ENCODE measurements at regions not wholly inside any gene's neighbourhood (a gene's known extent, or its start where the extent isn't known, plus 50 kb on each side); places are given as distances from the start of the nearest gene placed in this dataset.

- H3K4me3 ChIP-seq (ENCODE audit: low read depth, low read length) = no peak overlapping the region
- DNase-seq (ENCODE audit: low read depth) = no peak
- no peak for TF ChIP-seq CTCF (IDR thresholded peaks at IDR 0.05; ENCODE audit: insufficient read depth, low read depth, low read length, missing control alignments)
Measured at GRCh38 chr2:198973785-198974184, 484.0 kb downstream of the SATB2 start.

GRCh38 chr2:198973181-198973580, 484.6 kb downstream of the SATB2 start:
- peak; percentile 8 for DNase-seq (ENCODE audit: low read depth)
- H3K4me3 ChIP-seq (ENCODE audit: low read depth, low read length) = no peak overlapping the region
- no peak for TF ChIP-seq CTCF (IDR thresholded peaks at IDR 0.05; ENCODE audit: insufficient read depth, low read depth, low read length, missing control alignments)

- no peak for DNase-seq (ENCODE audit: low read depth)
- H3K4me3 ChIP-seq (ENCODE audit: low read depth, low read length) = no peak overlapping the region
- TF ChIP-seq CTCF (IDR thresholded peaks at IDR 0.05; ENCODE audit: insufficient read depth, low read depth, low read length, missing control alignments) = no peak
Measured at GRCh38 chr2:198968545-198968944, 489.2 kb downstream of the SATB2 start.

GRCh38 chr2:198966269-198966668, 491.5 kb downstream of the SATB2 start:
- no peak for DNase-seq (ENCODE audit: low read depth)
- no peak for TF ChIP-seq CTCF (IDR thresholded peaks at IDR 0.05; ENCODE audit: insufficient read depth, low read depth, low read length, missing control alignments)
- H3K4me3 ChIP-seq (ENCODE audit: low read depth, low read length) = no peak overlapping the region

GRCh38 chr2:198961547-198961946, 496.2 kb downstream of the SATB2 start:
- no peak overlapping the region for H3K4me3 ChIP-seq (ENCODE audit: low read depth, low read length)
- DNase-seq (ENCODE audit: low read depth) = no peak
- TF ChIP-seq CTCF (IDR thresholded peaks at IDR 0.05; ENCODE audit: insufficient read depth, low read depth, low read length, missing control alignments) = no peak

GRCh38 chr2:198957181-198957580, 500.6 kb downstream of the SATB2 start:
- DNase-seq (ENCODE audit: low read depth) = no peak
- no peak overlapping the region for H3K4me3 ChIP-seq (ENCODE audit: low read depth, low read length)
- no peak for TF ChIP-seq CTCF (IDR thresholded peaks at IDR 0.05; ENCODE audit: insufficient read depth, low read depth, low read length, missing control alignments)

- no peak for TF ChIP-seq CTCF (IDR thresholded peaks at IDR 0.05; ENCODE audit: insufficient read depth, low read depth, low read length, missing control alignments)
- H3K4me3 ChIP-seq (ENCODE audit: low read depth, low read length) = no peak overlapping the region
- DNase-seq (ENCODE audit: low read depth) = no peak
Measured at GRCh38 chr2:198953328-198953727, 504.4 kb downstream of the SATB2 start.

All from GM12865 (cell line).